Dermis microvascular lymphatic vessel endothelial cell (primary cell): ENCODE measurements at regions not wholly inside any gene's neighbourhood (a gene's known extent, or its start where the extent isn't known, plus 50 kb on each side); places are given as distances from the start of the nearest gene placed in this dataset.
"Not testable (repeated sequence)": the region's sequence is repeated elsewhere in the genome, so short reads cannot be mapped to it uniquely, and the experiment has no call there.

Source experiments
- DNase-seq, 2 donors: peaks; one replicate each; pipeline versions ENCODE4 v3.0.0 to v3.0.0-alpha.2; 2010; ENCODE audit warnings: low read depth in 2 of 2

DNA sequence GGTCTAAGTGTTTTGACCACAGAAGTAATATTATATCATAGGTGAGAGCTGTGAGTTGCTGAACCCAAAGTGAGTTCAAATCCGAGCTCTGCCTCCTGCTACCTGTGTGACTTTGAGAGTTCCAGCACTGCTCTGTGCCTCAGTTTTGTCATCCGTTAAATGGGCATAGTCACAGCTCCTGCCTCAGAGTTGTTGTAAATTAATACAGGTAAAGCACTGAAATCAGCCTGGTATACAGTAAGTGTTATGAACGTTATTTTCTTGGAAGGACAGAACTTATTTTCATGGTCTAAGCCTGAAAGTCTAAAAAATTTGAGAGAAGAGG lies 65.4 kb upstream of the ZNF195 start:
- DNase-seq, result not testable (repeated sequence)

- peak in 1 of 2 donors; percentile 8 for DNase-seq
Measured at GRCh38 chr11:3443700-3444419, 64.9 kb upstream of the ZNF195 start.

DNA sequence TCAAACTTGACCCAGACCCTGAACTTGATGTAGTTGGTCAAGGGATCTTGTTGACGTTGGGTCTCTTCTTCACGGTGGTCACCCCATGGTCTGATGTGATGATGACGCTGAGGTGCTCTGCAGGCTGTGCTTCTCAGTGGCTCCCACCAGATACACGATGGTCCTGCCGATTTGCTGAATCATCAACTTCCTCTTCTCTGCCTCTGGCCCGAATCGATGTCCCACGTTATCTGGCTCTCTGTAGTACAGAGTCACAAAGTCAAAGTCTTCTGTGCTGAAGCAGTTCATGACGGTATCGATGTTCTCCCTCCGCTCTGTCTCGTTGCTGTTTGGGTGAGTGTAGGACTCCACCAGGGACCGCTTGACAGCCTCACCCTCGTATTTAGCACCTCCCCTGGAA lies 58.5 kb upstream of the ZNF195 start:
- not testable (repeated sequence) for DNase-seq

GRCh38 chr11:3434976-3435375 lies 56.0 kb upstream of the ZNF195 start:
- DNase-seq, result no peak

GRCh38 chr11:3429191-3429590 lies 50.2 kb upstream of the ZNF195 start:
- not testable (repeated sequence) for DNase-seq
